DMS53 treated with DMSO at 0.1 percent for 48 hours (cell line): ENCODE measurements at regions not wholly inside any gene's neighbourhood (a gene's known extent, or its start where the extent isn't known, plus 50 kb on each side); places are given as distances from the start of the nearest gene placed in this dataset.
"Not testable (repeated sequence)": the region's sequence is repeated elsewhere in the genome, so short reads cannot be mapped to it uniquely, and the experiment has no call there.

Experiments used
- DNase-seq: peaks from one replicate; lab custom pipeline; 2025; ENCODE audit not compliant: unreplicated experiment; lab: John Stamatoyannopoulos, UW

GRCh38 chr3:87796137-87796842, 262.5 kb downstream of the CGGBP1 start:
- no peak for DNase-seq

- DNase-seq: no peak
Observed at GRCh38 chr3:87795701-87796100, 263.1 kb downstream of the CGGBP1 start.

GRCh38 chr3:87793337-87793877, 265.4 kb downstream of the CGGBP1 start:
- DNase-seq: no peak

GRCh38 chr3:87792534-87793336, 266.1 kb downstream of the CGGBP1 start, which contains the start of gene HTR1F:
Gene HTR1F (plus strand): TSS chr3:87792706.
- DNase-seq: no peak

- no peak for DNase-seq
Observed at GRCh38 chr3:87792198-87792533, 266.6 kb downstream of the CGGBP1 start.

- DNase-seq: no peak
Observed at GRCh38 chr3:87791248-87792027, 267.4 kb downstream of the CGGBP1 start.

GRCh38 chr3:87789049-87789448, 269.8 kb downstream of the CGGBP1 start:
- not testable (repeated sequence) for DNase-seq

GRCh38 chr3:87788516-87788915, 270.3 kb downstream of the CGGBP1 start:
- no peak for DNase-seq

GRCh38 chr3:87780811-87781210, 278.0 kb downstream of the CGGBP1 start:
- no peak for DNase-seq

- no peak for DNase-seq
Observed at GRCh38 chr3:87778876-87779275, 279.9 kb downstream of the CGGBP1 start.

GRCh38 chr3:87771337-87772192, 287.2 kb downstream of the CGGBP1 start:
- no peak for DNase-seq

- DNase-seq: no peak
Observed at GRCh38 chr3:87766721-87767120, 292.1 kb downstream of the CGGBP1 start.

- DNase-seq: no peak
Observed at GRCh38 chr3:87765256-87765655, 293.5 kb downstream of the CGGBP1 start.

GRCh38 chr3:87761795-87762194, 297.0 kb downstream of the CGGBP1 start:
- DNase-seq: no peak

GRCh38 chr3:87761341-87761740, 297.5 kb downstream of the CGGBP1 start:
- DNase-seq: no peak

- DNase-seq: no peak
Observed at GRCh38 chr3:87756616-87757015, 302.2 kb downstream of the CGGBP1 start.

GRCh38 chr3:87755852-87756251, 303.0 kb downstream of the CGGBP1 start:
- no peak for DNase-seq

- DNase-seq: no peak
Observed at GRCh38 chr3:87742250-87742649, 316.6 kb downstream of the CGGBP1 start.

- DNase-seq: not testable (repeated sequence)
Observed at GRCh38 chr3:87740894-87741293, 317.9 kb downstream of the CGGBP1 start.

GRCh38 chr3:87737817-87738216, 321.0 kb downstream of the CGGBP1 start:
- DNase-seq: not testable (repeated sequence)
